GM18508 (cell line): ENCODE measurements at regions not wholly inside any gene's neighbourhood (a gene's known extent, or its start where the extent isn't known, plus 50 kb on each side); places are given as distances from the start of the nearest gene placed in this dataset.

Source experiments
- ATAC-seq: cut with Tn5 transposase; IDR thresholded peaks from one replicate; pipeline ENCODE4 v1.9.1; 2021; ENCODE audit warnings: moderate number of reproducible peaks; ENCODE audit not compliant: insufficient read depth, unreplicated experiment

DNA sequence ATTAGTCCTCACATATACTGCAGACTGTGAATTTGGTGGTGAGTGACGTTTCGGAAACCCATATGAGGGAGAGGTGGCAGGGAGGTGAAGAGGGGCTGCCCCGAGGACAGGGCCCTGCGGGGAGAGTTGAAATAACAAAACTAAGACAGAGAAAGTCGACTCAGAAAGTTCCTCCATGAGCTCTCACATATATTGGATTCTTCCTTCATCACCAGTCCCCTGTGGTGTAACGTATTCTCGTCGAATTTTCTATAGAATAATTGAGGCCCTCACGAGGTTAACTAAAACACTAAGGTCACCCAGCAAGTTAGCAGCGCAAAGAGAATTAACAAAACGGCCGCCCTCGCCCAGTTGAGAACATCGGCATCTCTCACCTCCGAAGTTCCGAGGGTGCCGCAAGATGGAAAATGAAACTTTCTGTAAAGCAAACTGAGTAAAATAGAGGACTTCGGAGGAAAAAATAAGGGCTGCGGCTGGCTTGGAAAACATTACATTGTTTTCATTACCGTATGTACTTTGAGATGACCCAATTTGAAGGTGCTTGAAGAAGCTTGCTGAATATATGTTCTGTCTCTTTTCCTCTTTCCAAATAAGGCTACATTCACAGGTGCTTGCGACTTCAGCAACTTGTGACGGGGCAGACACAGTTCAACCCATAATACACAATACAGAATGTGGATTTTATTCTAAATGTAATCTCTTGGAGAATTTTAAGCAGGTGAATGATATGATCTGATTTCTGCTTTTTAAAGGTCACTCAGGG is 490.9 kb upstream of the JARID2 start:
- ATAC-seq = no peak

DNA sequence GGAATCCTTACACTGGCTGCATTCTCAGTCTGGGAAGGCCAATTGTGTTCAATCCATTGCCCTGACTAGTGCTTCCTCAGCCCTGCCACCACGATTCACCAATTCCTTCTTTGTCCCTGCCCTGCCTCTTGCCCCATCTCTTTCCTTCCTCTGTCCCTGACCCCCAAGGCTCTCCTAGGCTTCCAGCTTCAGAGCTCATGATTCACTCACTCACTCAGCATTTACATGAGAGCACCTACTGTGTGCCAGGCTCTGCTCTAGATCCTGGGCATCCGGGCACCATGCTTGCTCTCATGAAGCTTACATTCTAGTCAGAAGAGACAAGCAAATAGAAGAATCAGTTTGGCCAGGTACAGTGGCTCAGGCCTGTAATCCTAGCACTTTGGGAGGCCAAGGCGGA is 489.5 kb upstream of the JARID2 start:
- no peak for ATAC-seq

DNA sequence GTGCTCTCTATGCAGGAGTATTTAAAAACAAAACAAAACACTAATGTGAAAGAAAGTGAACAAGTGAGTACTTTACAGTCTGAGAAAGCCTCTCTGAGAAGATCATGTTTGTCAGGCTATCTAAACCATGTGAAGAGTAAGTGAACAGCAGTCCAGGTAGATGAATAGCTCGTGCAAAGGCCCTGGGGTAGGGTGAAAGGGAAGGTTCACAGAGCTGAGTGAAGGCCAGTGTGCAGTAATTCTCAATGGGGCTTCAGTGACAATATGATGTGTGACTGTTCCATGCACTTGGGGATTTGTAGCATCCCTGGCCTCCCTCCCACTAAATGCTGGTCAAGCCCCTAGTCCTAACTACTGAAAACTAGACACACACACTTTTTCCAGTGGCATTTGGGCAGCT is 488.9 kb upstream of the JARID2 start:
- no peak for ATAC-seq

DNA sequence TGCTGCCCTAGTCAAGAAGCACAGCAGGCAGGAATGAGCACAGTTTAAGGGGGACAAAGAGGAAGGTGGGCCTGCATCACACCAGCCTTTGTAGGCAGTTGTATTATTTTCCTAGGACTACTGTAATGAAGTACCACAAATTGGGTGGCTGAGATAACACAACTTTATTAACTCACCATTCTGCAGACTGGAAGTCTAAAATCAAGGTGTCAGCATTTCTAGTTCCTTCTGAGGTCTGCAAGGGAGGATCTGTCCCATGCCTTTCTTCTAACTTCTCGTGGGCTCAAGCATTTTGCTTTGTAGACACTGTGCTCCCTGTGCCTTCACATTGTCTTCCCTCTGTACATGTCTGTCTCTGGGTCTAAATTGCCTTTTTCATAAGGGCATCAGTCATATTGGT is 488.5 kb upstream of the JARID2 start:
- no peak for ATAC-seq

DNA sequence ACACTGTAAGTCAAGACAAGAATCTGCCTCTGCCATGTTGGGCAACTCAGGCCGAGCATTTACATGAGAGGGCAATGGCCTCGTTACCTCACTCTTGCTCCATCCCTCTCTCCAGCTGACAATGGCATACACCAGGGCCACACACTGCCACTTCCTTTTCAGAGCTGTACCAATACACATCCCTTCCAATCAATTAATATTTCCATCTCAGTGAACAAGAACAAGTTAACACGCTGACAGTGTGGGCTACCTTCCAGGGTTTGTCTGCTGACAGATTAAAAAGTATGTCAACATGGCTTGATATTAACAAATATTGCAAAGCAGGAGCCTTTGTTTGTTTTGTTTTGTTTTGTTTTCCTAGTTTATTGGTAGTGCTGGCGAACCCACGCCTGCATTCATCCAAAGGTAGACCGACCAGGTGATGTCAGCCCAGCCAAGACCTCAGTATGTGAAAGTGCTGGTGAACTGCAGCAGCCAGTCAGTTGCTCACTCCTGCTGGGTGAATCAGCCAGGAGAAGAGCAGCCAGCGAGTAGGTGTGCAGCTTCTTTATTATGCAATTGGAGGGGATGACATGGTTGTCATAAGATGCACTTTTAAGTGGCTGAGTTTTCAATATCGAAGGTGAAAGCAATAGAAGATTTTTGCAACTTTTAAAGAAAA is 487.3 kb upstream of the JARID2 start:
- ATAC-seq = no peak

GRCh38 chr6:14759976-14760672 is 485.7 kb upstream of the JARID2 start:
- no peak for ATAC-seq

- no peak for ATAC-seq
Measured at GRCh38 chr6:14762077-14762476, 483.8 kb upstream of the JARID2 start.

DNA sequence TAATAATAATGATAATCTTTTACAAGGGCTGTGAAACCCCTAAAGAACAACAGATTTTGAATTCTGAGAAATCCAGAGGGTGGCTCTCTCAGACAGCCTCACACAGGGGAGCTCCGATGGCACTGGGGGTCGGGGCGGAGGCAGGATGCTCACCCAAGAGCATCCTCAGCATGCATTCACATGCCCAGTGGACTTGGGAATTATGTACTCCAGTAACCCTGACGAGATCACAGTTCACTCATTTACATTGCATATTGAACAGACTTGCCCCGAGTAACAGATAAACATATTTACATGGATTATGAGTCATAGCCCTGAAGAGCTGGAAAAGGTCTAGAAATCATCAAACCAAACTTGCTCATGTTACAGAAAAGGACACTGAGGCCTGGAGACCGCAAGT is 482.7 kb upstream of the JARID2 start:
- ATAC-seq = no peak

GRCh38 chr6:14763616-14764015 is 482.3 kb upstream of the JARID2 start:
- no peak for ATAC-seq

- no peak for ATAC-seq
Measured at GRCh38 chr6:14765106-14765505, 480.8 kb upstream of the JARID2 start.

- no peak for ATAC-seq
Measured at GRCh38 chr6:14765721-14766390, 480.0 kb upstream of the JARID2 start.

- ATAC-seq = no peak
Measured at GRCh38 chr6:14766391-14766994, 479.4 kb upstream of the JARID2 start.

- no peak for ATAC-seq
Measured at GRCh38 chr6:14767226-14767625, 478.6 kb upstream of the JARID2 start.

GRCh38 chr6:14770040-14770439 is 475.8 kb upstream of the JARID2 start:
- no peak for ATAC-seq

- ATAC-seq = no peak
Measured at GRCh38 chr6:14770572-14770971, 475.3 kb upstream of the JARID2 start.

DNA sequence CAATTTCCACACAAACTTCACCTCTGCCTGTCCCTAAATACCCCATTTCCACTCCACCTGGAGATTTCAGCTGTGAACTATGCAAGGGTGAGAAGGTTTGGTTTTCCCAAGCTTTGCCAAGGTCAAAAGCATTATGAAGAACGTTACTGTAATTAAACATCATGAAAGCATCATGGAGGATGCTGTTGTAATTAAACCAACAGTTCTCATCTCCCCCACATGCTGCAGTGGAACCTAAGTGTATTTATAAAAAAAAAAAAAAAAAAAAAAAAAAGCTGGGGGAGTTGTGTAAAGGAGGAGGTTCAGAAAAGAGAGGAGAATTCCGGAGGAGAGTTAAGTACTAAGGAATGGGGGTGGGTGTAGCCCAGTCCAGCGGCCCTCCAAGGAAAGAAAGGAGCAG is 474.9 kb upstream of the JARID2 start:
- no peak for ATAC-seq

- ATAC-seq = no peak
Measured at GRCh38 chr6:14772188-14772587, 473.7 kb upstream of the JARID2 start.

DNA sequence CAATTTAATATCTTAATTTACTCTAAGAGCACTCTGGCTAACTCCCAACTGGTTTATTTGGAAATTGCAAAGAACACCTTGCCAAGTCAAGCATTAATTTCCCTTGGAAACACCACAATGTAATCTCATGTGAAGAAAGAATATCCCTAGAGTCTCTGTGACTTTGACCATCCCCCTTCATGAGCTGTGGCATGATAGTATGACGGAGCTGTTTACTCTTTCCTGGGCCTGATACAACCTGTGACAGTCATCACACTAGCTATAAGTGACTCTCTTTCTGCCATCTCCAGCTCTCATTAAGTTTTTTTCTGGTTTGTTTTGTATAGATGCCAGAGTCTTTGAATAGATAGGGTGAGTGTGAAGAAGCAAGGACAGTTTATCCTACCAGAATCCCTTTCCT is 470.3 kb upstream of the JARID2 start:
- no peak for ATAC-seq

- ATAC-seq = no peak
Measured at GRCh38 chr6:14776307-14776706, 469.6 kb upstream of the JARID2 start.

DNA sequence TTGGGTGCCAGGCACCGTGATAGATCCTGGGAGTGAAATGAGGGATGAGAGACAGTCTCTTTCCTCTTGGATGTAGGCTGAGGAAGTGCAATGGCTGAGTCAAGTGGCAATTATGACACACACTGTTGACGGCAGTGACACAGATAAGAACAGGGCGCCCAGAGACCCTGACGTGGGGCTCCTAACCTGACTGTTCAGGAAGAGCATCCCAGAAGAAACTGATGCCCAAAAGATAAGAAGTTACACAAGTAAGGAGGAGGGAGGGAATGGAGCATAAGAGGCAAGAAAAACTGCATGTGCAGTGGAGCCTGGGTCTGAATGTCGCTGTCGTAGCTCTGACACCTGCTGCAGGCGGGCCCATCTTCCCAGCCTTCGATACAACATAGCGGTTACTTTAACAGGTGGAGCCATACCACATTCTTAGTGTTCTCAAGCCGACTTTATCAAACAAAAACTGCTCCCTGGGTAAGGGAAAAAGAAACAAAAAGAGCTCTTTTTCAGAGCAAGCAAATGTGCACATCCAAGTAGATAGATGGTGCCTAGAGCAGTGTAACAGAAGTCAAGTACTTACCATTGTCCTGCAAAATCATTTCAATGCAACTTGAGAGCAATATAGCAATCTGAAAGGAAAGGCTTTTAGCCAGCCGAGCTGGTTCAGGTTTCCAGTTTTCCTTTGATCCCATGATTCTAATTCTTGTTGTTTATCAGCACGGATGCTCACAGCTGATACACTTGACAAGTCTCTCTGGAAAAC is 463.9 kb upstream of the JARID2 start:
- no peak for ATAC-seq
